SU-DHL-6 (cell line): ENCODE measurements at regions not wholly inside any gene's neighbourhood (a gene's known extent, or its start where the extent isn't known, plus 50 kb on each side); places are given as distances from the start of the nearest gene placed in this dataset.

Source experiments
- CTCF ChIP-seq: fragments of 200-600 bp; sonication (generic); IDR thresholded peaks from one replicate; pipeline ENCODE4 v1.5.1; 2017; ENCODE audit warnings: antibody characterized with exemption, mild to moderate bottlenecking, low read length, moderate library complexity; ENCODE audit not compliant: insufficient read depth, poor library complexity, severe bottlenecking
- EZH2phosphoT487 ChIP-seq: fragments of 200-600 bp; sonication (generic), shearing (Covaris generic); conservative IDR thresholded peaks from 2 replicates; pipeline ENCODE4 v1.6.1; 2018; ENCODE audit warnings: mild to moderate bottlenecking, antibody characterized with exemption, low read length, moderate library complexity, mixed read lengths

DNA sequence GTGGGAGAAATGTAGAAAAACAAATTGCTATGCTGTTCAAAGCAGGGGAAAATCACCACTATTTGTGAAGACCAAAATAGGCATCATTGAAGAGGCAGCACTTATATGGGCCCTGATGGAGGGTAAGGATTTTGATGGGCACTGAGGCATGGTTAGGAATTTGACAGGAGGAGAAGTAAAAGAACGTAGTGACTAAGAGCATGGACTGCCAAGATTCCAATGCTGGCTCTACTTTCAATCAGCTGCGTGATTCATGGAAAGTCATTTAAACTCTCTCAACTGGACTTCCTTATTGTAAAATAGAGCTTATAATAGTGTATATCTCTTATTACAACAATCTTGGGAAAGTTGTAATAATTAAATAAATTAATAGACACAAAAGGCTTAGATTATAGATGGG, 267.7 kb upstream of the G2E3 start:
- no peak for TF ChIP-seq CTCF
- no peak for TF ChIP-seq EZH2phosphoT487
